Progenitor cell of endocrine pancreas (in vitro differentiated cells): ENCODE measurements at regions not wholly inside any gene's neighbourhood (a gene's known extent, or its start where the extent isn't known, plus 50 kb on each side); places are given as distances from the start of the nearest gene placed in this dataset.
"Not testable (repeated sequence)": the region's sequence is repeated elsewhere in the genome, so short reads cannot be mapped to it uniquely, and the experiment has no call there.

Experiments
- DNase-seq: peaks from one replicate; pipeline ENCODE4 v3.0.0; 2021; ENCODE audit warnings: low spot score; ENCODE audit not compliant: unreplicated experiment
- H3K27ac Mint-ChIP-seq: 2 replicates; pipeline ENCODE4 v1.8.0; 2021; ENCODE audit warnings: mild to moderate bottlenecking, moderate library complexity, mixed read lengths
- H3K27me3 Mint-ChIP-seq: 2 replicates; pipeline ENCODE4 v1.8.0; 2021; ENCODE audit warnings: mixed read lengths
- H3K36me3 Mint-ChIP-seq: 2 replicates; pipeline ENCODE4 v1.8.0; 2022; ENCODE audit warnings: mixed read lengths; ENCODE audit not compliant: insufficient read depth
- H3K4me1 Mint-ChIP-seq: 2 replicates; pipeline ENCODE4 v1.8.0; 2021; ENCODE audit warnings: low read depth, mixed read lengths
- H3K4me3 Mint-ChIP-seq: 2 replicates; pipeline ENCODE4 v1.8.0; 2021; ENCODE audit warnings: low read depth, mild to moderate bottlenecking, moderate library complexity, mixed read lengths
- H3K9me3 Mint-ChIP-seq: 2 replicates; pipeline ENCODE4 v1.8.0; 2021; ENCODE audit warnings: low read depth, mixed read lengths
- TF ChIP-seq, protein P1 (sequence below): fragments of 200-600 bp; sonication (generic); IDR thresholded peaks from one replicate; pipeline ENCODE4 v1.5.0; 2021; ENCODE audit warnings: antibody characterized with exemption, mild to moderate bottlenecking; ENCODE audit not compliant: unreplicated experiment

DNA sequence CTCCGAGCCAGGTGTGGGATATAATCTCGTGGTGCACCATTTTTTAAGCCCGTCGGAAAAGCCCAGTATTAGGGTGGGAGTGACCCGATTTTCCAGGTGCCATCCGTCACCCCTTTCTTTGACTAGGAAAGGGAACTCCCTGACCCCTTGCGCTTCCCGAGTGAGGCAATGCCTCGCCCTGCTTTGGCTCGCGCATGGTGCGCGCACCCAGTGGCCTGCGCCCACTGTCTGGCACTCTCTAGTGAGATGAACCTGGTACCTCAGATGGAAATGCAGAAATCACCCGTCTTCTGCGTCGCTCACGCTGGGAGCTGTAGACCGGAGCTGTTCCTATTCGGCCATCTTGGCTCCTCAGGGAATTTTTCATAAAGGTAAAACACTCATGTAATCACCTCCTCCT lies 63.9 kb downstream of the RWDD3 start:
- not testable (repeated sequence) for H3K27me3 Mint-ChIP-seq, H3K36me3 Mint-ChIP-seq, H3K27ac Mint-ChIP-seq, H3K4me1 Mint-ChIP-seq, DNase-seq, H3K4me3 Mint-ChIP-seq
- peaks cover 19% of the 10 kb centered on the region for H3K9me3 Mint-ChIP-seq

DNA sequence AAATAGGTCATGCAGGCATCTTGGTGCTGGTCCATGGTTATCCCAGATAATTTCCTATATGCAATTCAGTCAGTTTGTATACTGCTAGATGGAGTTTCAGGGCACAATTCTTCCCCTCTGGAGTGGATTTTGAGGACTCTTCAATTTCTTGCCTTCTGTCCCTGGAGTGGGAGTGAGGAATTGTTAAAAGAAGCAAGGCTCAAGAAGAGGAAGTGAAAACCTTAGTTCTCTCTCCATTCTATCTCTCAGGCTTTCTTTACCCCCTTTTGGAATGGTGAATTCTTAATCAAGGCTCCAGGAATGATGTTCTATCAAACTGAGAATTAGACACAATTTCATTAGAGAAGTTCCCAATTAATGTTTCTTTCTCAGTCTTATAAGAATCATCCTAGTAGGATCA lies 67.1 kb downstream of the RWDD3 start:
- TF ChIP-seq, protein P1, sequence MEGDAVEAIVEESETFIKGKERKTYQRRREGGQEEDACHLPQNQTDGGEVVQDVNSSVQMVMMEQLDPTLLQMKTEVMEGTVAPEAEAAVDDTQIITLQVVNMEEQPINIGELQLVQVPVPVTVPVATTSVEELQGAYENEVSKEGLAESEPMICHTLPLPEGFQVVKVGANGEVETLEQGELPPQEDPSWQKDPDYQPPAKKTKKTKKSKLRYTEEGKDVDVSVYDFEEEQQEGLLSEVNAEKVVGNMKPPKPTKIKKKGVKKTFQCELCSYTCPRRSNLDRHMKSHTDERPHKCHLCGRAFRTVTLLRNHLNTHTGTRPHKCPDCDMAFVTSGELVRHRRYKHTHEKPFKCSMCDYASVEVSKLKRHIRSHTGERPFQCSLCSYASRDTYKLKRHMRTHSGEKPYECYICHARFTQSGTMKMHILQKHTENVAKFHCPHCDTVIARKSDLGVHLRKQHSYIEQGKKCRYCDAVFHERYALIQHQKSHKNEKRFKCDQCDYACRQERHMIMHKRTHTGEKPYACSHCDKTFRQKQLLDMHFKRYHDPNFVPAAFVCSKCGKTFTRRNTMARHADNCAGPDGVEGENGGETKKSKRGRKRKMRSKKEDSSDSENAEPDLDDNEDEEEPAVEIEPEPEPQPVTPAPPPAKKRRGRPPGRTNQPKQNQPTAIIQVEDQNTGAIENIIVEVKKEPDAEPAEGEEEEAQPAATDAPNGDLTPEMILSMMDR: no peak
- no peak for DNase-seq
- Mint-ChIP-seq H3K27ac (no peak overlapping the region), H3K4me3 (no peak overlapping the region), H3K27me3 (no peaks in the 10 kb centered on the region), H3K4me1 (no peaks in the 10 kb centered on the region), H3K9me3 (peaks cover 16% of the 10 kb centered on the region), H3K36me3 (peaks cover 1% of the 10 kb centered on the region)

DNA sequence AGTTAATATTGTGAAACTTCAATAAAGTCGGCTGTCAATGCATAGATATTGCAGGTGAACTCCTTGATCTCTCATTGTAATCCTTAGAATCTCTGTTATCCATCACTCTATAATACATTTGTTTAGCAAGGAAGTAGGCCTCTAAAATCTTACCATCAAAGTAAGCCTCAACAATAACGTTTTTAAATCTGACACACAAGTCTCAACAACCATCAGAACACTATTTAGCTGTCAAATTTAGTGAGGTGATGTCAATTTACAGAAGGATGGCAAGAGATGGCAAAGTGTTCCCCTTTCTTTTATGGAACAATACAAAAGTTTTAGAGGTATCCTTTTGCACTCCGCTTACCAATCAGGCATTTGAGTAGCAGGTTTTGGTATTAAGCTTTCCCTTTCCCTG lies 67.6 kb downstream of the RWDD3 start:
- Mint-ChIP-seq H3K36me3 (peaks cover 1% of the 10 kb centered on the region), H3K9me3 (peaks cover 15% of the 10 kb centered on the region), H3K27ac (no peak overlapping the region), H3K4me1 (no peaks in the 10 kb centered on the region), H3K4me3 (no peak overlapping the region), H3K27me3 (no peaks in the 10 kb centered on the region)
- TF ChIP-seq, protein P1: no peak
- no peak for DNase-seq

DNA sequence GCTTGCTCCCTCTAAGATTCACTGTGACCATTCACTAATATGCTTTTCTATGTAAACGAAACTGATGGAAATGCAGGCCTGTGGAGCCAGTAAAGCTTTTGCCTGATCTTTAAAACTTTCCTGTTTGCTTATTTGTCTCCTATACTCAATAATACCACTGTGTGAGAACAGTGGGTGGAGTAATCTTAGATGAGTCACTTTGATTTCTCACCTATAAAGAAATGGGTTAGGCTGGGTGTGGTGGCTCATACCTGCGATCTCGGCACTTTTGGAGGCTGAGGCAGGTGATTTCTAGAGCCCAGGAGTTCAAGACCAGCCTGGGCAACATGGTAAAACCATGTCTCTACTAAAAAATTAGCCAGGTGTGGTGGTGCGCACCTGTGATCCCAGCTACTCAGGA lies 70.8 kb downstream of the RWDD3 start:
- no peak overlapping the region for H3K27ac Mint-ChIP-seq
- H3K36me3 Mint-ChIP-seq: no peaks in the 10 kb centered on the region
- peaks cover 4% of the 10 kb centered on the region for H3K9me3 Mint-ChIP-seq
- H3K4me3 Mint-ChIP-seq: no peak overlapping the region
- TF ChIP-seq, protein P1: no peak
- H3K4me1 Mint-ChIP-seq: peaks cover 13% of the 10 kb centered on the region
- H3K27me3 Mint-ChIP-seq: no peaks in the 10 kb centered on the region
- no peak for DNase-seq

DNA sequence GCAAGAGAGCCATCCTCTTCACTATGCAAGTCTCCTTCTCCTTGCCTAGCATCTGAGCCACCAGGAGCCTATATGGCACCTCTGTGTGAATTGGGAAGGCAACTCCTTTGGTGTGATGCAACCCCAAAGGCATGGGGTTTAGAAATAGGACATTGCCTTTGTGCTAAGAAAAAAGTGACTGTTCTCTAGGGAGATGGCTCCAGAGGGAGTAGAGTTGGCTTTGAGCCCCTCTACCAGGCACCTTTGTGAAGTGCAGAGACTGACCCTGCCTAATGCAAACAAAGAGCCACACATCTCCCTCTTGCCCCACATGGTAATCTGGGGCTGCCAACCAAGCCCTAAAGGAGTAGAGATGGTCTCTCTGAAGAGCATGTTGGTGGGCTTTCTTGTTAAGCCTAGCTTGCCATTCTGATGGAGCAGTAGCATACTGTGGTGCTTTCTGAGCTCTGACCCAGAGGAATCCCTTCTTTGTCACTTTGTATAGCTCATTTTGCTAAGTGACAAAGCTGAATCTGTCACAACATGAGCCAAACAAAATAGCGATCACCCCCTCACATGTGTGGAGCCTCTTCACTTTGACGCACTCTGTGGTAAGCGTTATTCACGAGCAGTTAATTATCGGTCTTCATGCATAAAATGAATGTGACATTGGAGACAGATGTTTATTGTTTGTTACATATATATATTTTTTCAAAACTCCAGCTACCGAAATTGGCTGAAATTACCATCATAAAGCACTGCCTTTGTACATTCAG lies 74.4 kb downstream of the RWDD3 start:
- H3K9me3 Mint-ChIP-seq: no peaks in the 10 kb centered on the region
- H3K4me3 Mint-ChIP-seq: no peak overlapping the region
- no peak for DNase-seq
- H3K4me1 Mint-ChIP-seq: peaks cover 20% of the 10 kb centered on the region
- no peak overlapping the region for H3K27ac Mint-ChIP-seq
- no peaks in the 10 kb centered on the region for H3K36me3 Mint-ChIP-seq
- H3K27me3 Mint-ChIP-seq: no peaks in the 10 kb centered on the region
- TF ChIP-seq, protein P1: no peak

DNA sequence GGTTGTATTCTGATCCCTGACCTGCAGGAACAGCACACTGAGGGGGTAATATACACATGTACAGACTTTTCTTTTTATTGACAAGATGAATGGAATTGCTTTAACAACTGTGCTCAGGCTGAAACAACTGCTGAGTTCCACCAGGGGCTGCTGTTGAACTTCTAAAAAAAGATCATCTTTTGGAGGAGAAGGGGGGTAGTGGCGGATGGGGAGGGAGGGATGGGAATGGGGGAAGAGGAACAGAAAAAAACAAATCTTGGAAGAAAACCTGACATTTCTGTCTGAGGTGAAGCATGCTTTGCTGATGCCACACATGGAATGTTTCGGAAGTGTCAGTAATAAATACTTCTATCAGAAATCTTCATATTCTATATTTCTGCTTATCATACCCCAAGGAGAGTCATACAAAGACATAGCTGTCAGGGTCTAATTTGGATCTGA lies 75.0 kb downstream of the RWDD3 start:
- H3K36me3 Mint-ChIP-seq: no peaks in the 10 kb centered on the region
- DNase-seq: peak; percentile 24
- no peak overlapping the region for H3K4me3 Mint-ChIP-seq
- TF ChIP-seq, protein P1: peak; percentile 77
- H3K9me3 Mint-ChIP-seq: no peaks in the 10 kb centered on the region
- H3K27ac Mint-ChIP-seq: no peak overlapping the region
- peaks cover 20% of the 10 kb centered on the region for H3K4me1 Mint-ChIP-seq
- no peaks in the 10 kb centered on the region for H3K27me3 Mint-ChIP-seq
